ENCODE measurements at regions not wholly inside any gene's neighbourhood (a gene's known extent, or its start where the extent isn't known, plus 50 kb on each side); places are given as distances from the start of the nearest gene placed in this dataset.

GRCh38 chr7:155225095-155225494 lies 72.6 kb upstream of the INSIG1 start:
- Histone ChIP-seq H3K9me3 (replicated peaks; ENCODE audit: control insufficient read depth, insufficient read depth, low read length) (no peaks in the 10 kb centered on the region), H3K4me2 (ENCODE audit: insufficient read depth, low read length) (no peak overlapping the region), H3K9ac (replicated peaks; ENCODE audit: extremely low read depth, insufficient read depth, low read length) (no peak overlapping the region), H3K9me1 (replicated peaks; ENCODE audit: control insufficient read depth, extremely low read depth, insufficient read depth, low read length) (no peaks in the 10 kb centered on the region), H3K4me3 (replicated peaks in 1 of 3; ENCODE audit: insufficient read depth in 1 of 3, low read depth in 1 of 3, low read length in 3 of 3) (no peak overlapping the region), H2AFZ (ENCODE audit: low read depth, low read length) (no peak overlapping the region), H3K36me3 (ENCODE audit: control insufficient read depth in 2 of 2, extremely low read depth in 1 of 2, insufficient read depth in 2 of 2, low read length in 2 of 2) (no peaks in the 10 kb centered on the region), H3K27me3 (ENCODE audit: control insufficient read depth in 2 of 2, insufficient read depth in 2 of 2, low read length in 2 of 2) (no peaks in the 10 kb centered on the region), H3K4me1 (ENCODE audit: control insufficient read depth, extremely low read depth, insufficient read depth, low read length) (no peaks in the 10 kb centered on the region), H3K79me2 (ENCODE audit: control insufficient read depth, insufficient read depth, low read length) (no peaks in the 10 kb centered on the region), H3K27ac (ENCODE audit: insufficient read depth, low read depth, low read length) (no peak overlapping the region), H4K20me1 (replicated peaks; ENCODE audit: control insufficient read depth, extremely low read depth, insufficient read depth, low read length) (no peaks in the 10 kb centered on the region)
- ChIA-PET POLR2A (no interaction called here), CTCF (no interaction called here)
- TF ChIP-seq GATA2 (IDR thresholded peaks at IDR 0.05; ENCODE audit: insufficient read depth, insufficient read length, low read depth, low read length) (no peak), JUN (IDR thresholded peaks at IDR 0.05; ENCODE audit: borderline replicate concordance, insufficient read depth, insufficient read length, low read depth) (no peak), MYC (IDR thresholded peaks at IDR 0.05; ENCODE audit: low read depth, low read length) (no peak), CTCF (IDR thresholded peaks at IDR 0.05; ENCODE audit: extremely low read depth in 1 of 2, insufficient read depth in 1 of 2, low read depth in 1 of 2, low read length in 2 of 2) (no peak), EZH2 (IDR thresholded peaks at IDR 0.05; ENCODE audit: borderline replicate concordance, low read depth, low read length, severe bottlenecking) (no peak), POLR2AphosphoS5 (IDR thresholded peaks at IDR 0.05; ENCODE audit: insufficient read depth, low read depth, low read length) (no peak)
- FAIRE-seq, result no peak
- intact Hi-C loops (cut with micrococcal nuclease) (no loop called here), dilution Hi-C loops (cut with MboI; ENCODE audit: extremely low pct_ligation_motif_present, low sequenced_read_pairs) (no loop called here)
- BruUV-seq (replicated peaks), result no TSS peak
- DNase-seq (ENCODE audit: low read depth, low spot score), result no peak

- no peak overlapping the region for H3K27ac ChIP-seq (ENCODE audit: insufficient read depth, low read depth, low read length)
- no peaks in the 10 kb centered on the region for H3K79me2 ChIP-seq (ENCODE audit: control insufficient read depth, insufficient read depth, low read length)
- H3K36me3 ChIP-seq (ENCODE audit: control insufficient read depth in 2 of 2, extremely low read depth in 1 of 2, insufficient read depth in 2 of 2, low read length in 2 of 2), result no peaks in the 10 kb centered on the region
- no TSS peak for BruUV-seq (replicated peaks)
- H3K9ac ChIP-seq (replicated peaks; ENCODE audit: extremely low read depth, insufficient read depth, low read length), result no peak overlapping the region
- no peak overlapping the region for H3K4me3 ChIP-seq (replicated peaks in 1 of 3; ENCODE audit: insufficient read depth in 1 of 3, low read depth in 1 of 3, low read length in 3 of 3)
- no peak overlapping the region for H3K4me2 ChIP-seq (ENCODE audit: insufficient read depth, low read length)
- no peaks in the 10 kb centered on the region for H3K27me3 ChIP-seq (ENCODE audit: control insufficient read depth in 2 of 2, insufficient read depth in 2 of 2, low read length in 2 of 2)
- no peak for DNase-seq (ENCODE audit: low read depth, low spot score)
- H3K4me1 ChIP-seq (ENCODE audit: control insufficient read depth, extremely low read depth, insufficient read depth, low read length), result no peaks in the 10 kb centered on the region
- H3K9me3 ChIP-seq (replicated peaks; ENCODE audit: control insufficient read depth, insufficient read depth, low read length), result no peaks in the 10 kb centered on the region
- intact Hi-C loops (cut with micrococcal nuclease), result no loop called here
- dilution Hi-C loops (cut with MboI; ENCODE audit: extremely low pct_ligation_motif_present, low sequenced_read_pairs), result no loop called here
- TF ChIP-seq FOS (IDR thresholded peaks at IDR 0.05; ENCODE audit: borderline replicate concordance, insufficient read depth, low read length) (no peak), POLR2A (IDR thresholded peaks at IDR 0.05; ENCODE audit: low read depth, low read length) (no peak), POLR2AphosphoS5 (IDR thresholded peaks at IDR 0.05; ENCODE audit: insufficient read depth, low read depth, low read length) (no peak), JUN (IDR thresholded peaks at IDR 0.05; ENCODE audit: borderline replicate concordance, insufficient read depth, insufficient read length, low read depth) (no peak), GATA2 (IDR thresholded peaks at IDR 0.05; ENCODE audit: insufficient read depth, insufficient read length, low read depth, low read length) (no peak), EZH2 (IDR thresholded peaks at IDR 0.05; ENCODE audit: borderline replicate concordance, low read depth, low read length, severe bottlenecking) (no peak), CTCF (IDR thresholded peaks at IDR 0.05; ENCODE audit: extremely low read depth in 1 of 2, insufficient read depth in 1 of 2, low read depth in 1 of 2, low read length in 2 of 2) (no peak), MYC (IDR thresholded peaks at IDR 0.05; ENCODE audit: low read depth, low read length) (no peak)
- H4K20me1 ChIP-seq (replicated peaks; ENCODE audit: control insufficient read depth, extremely low read depth, insufficient read depth, low read length), result no peaks in the 10 kb centered on the region
- no peaks in the 10 kb centered on the region for H3K9me1 ChIP-seq (replicated peaks; ENCODE audit: control insufficient read depth, extremely low read depth, insufficient read depth, low read length)
- POLR2A ChIA-PET, result no interaction called here
- H2AFZ ChIP-seq (ENCODE audit: low read depth, low read length), result no peak overlapping the region
- FAIRE-seq, result no peak
- CTCF ChIA-PET, result no interaction called here
These were observed 72.2 kb upstream of the INSIG1 start for GRCh38 chr7:155225516-155225915.
